Prostate gland (tissue), 2 donors: ENCODE measurements at regions not wholly inside any gene's neighbourhood (a gene's known extent, or its start where the extent isn't known, plus 50 kb on each side); places are given as distances from the start of the nearest gene placed in this dataset.

Experiments used
- POLR2A ChIP-seq: fragments of 450-650 bp; IDR thresholded peaks from one replicate; pipeline ENCODE4 v1.6.1; 2016; ENCODE audit warnings: antibody characterized with exemption, mild to moderate bottlenecking
- POLR2AphosphoS5 ChIP-seq: sonication (generic); formaldehyde crosslinking; IDR thresholded peaks from one replicate; pipeline ENCODE4 v1.6.1; 2017; ENCODE audit warnings: antibody characterized with exemption
- TF ChIP-seq, protein P1 (sequence below), 4 experiments: fragments of 200-600 bp in 2 of 4; fragments of 450-650 bp in 2 of 4; sonication (generic) in 2 of 4; IDR thresholded peaks; 1 replicate in 3 of 4; 2 replicates in 1 of 4; pipeline ENCODE4 v1.5.1; 2016 to 2019; ENCODE audit warnings: antibody characterized with exemption in 4 of 4, mild to moderate bottlenecking in 2 of 4, moderate library complexity in 2 of 4

DNA sequence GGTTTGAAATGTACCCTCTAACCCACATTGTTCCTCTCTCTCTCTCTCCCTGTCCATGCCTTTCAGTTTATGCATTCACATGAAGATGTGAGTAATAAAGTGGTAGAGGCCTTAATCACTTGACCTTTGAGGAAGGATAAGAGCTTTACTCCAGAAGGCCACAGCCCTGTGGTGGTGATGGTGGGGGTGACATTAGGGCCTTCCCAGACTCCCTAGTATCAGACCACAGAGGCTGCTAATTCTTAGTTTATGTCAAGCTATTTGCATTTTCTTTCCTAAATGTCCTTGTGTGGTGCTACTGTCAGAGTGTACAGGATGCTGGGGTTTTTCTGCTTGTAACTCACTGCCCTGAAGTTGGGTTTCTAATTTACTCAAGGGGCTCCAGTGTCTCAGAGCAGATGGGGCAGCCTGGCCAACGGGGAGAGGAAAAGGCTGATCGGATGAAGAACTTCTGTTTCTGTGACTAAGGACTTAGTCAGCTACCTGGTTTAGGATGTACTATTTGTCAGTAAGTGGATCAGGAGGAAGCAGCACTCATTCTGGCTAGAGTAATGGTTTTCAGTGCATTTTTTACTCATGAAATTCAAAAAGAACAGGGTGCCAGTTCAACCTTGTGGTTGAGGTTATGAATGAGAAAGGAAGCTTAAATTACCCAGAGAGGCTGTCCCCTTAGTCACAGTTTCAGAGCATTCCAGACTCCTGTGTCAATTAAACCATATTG is 509.6 kb upstream of the DIPK2B start:
- TF ChIP-seq, protein P1, sequence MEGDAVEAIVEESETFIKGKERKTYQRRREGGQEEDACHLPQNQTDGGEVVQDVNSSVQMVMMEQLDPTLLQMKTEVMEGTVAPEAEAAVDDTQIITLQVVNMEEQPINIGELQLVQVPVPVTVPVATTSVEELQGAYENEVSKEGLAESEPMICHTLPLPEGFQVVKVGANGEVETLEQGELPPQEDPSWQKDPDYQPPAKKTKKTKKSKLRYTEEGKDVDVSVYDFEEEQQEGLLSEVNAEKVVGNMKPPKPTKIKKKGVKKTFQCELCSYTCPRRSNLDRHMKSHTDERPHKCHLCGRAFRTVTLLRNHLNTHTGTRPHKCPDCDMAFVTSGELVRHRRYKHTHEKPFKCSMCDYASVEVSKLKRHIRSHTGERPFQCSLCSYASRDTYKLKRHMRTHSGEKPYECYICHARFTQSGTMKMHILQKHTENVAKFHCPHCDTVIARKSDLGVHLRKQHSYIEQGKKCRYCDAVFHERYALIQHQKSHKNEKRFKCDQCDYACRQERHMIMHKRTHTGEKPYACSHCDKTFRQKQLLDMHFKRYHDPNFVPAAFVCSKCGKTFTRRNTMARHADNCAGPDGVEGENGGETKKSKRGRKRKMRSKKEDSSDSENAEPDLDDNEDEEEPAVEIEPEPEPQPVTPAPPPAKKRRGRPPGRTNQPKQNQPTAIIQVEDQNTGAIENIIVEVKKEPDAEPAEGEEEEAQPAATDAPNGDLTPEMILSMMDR (IDR thresholded peaks at IDR 0.05): no peak
- TF ChIP-seq POLR2A: no peak
- no peak for TF ChIP-seq POLR2AphosphoS5
